AG10803 (cell line): ENCODE measurements at regions not wholly inside any gene's neighbourhood (a gene's known extent, or its start where the extent isn't known, plus 50 kb on each side); places are given as distances from the start of the nearest gene placed in this dataset.

ENCODE experiments used
- DNase-seq: peaks from one replicate; pipeline ENCODE4 v3.0.0; 2010; ENCODE audit warnings: low read depth
- H3K4me3 ChIP-seq: 2 replicates; pipeline ENCODE4 v1.5.1; 2011; ENCODE audit warnings: mild to moderate bottlenecking, low read length, control low read depth
- TF ChIP-seq, protein P1 (sequence below): conservative IDR thresholded peaks from 2 replicates; pipeline ENCODE4 v1.5.1; 2011; ENCODE audit warnings: mild to moderate bottlenecking, low read length, control low read depth, inconsistent platforms

DNA sequence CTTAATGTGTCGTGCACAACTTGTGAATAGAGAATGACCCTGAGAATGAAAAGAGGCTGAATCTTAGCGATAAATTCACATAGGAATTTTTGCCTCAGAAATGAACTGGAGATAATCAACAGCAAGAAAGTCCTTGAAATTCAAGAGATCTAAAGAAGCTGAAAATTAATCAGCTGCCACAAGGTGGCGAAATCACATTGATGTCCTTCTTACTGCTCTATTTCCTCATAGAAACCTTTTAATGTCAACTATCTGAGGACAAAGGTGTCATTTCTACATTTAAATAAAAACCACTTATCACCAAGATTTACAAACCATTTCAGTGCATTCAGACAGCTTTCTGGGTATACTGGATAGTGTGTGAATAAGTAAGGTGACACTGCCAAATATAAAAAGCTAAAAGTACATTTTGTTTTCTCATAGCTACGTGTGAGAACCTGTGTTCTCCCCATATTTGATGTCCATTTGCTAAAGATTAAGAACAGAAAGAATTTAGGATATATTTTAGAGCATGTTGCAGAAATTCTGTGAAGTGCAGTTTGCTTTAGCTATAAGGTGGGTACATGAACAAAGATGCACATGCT, 485.3 kb upstream of the PTBP2 start:
- DNase-seq: peak; percentile 70
- TF ChIP-seq, protein P1, sequence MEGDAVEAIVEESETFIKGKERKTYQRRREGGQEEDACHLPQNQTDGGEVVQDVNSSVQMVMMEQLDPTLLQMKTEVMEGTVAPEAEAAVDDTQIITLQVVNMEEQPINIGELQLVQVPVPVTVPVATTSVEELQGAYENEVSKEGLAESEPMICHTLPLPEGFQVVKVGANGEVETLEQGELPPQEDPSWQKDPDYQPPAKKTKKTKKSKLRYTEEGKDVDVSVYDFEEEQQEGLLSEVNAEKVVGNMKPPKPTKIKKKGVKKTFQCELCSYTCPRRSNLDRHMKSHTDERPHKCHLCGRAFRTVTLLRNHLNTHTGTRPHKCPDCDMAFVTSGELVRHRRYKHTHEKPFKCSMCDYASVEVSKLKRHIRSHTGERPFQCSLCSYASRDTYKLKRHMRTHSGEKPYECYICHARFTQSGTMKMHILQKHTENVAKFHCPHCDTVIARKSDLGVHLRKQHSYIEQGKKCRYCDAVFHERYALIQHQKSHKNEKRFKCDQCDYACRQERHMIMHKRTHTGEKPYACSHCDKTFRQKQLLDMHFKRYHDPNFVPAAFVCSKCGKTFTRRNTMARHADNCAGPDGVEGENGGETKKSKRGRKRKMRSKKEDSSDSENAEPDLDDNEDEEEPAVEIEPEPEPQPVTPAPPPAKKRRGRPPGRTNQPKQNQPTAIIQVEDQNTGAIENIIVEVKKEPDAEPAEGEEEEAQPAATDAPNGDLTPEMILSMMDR: peak; percentile 74
- H3K4me3 ChIP-seq: no peak overlapping the region

DNA sequence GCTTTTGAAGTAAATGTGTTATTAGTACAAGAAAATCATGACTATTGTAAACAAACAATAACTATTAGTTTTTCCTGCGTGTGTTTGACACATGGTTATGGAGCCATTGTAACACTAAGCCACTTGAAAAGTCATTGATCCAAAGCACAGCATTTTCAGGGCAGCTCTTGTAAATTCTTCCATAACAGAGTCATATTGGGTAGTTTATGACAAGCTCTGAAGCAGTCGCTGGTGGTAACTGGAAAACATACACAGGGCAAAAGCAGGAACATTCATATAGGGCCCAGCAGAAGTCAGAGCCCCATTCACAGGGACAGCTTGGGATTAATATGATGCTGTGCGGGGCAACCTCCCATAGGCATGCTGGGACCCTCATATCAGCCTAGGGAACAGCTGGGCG, 483.2 kb upstream of the PTBP2 start:
- peak; percentile 34 for DNase-seq
- TF ChIP-seq, protein P1: no peak
- no peak overlapping the region for H3K4me3 ChIP-seq

DNA sequence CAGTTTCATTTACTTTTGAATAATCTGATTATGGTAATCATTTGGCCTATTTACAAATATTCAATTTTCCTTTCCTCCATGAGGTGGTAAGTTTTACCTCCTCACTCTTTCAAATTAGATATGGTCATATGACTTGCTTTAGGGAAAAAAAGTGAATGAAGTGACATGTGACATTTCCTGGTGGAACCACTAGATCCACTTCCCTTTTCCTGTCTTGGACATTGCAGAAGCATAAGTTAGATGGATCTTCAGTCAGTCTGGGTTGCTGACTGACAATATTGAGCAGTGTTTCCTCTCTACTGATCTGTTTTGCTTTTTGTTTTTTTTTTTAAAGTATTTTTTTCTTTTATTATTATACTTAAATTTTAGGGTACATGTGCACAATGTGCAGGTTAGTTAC, 481.1 kb upstream of the PTBP2 start:
- DNase-seq: no peak
- no peak overlapping the region for H3K4me3 ChIP-seq
- TF ChIP-seq, protein P1: no peak

DNA sequence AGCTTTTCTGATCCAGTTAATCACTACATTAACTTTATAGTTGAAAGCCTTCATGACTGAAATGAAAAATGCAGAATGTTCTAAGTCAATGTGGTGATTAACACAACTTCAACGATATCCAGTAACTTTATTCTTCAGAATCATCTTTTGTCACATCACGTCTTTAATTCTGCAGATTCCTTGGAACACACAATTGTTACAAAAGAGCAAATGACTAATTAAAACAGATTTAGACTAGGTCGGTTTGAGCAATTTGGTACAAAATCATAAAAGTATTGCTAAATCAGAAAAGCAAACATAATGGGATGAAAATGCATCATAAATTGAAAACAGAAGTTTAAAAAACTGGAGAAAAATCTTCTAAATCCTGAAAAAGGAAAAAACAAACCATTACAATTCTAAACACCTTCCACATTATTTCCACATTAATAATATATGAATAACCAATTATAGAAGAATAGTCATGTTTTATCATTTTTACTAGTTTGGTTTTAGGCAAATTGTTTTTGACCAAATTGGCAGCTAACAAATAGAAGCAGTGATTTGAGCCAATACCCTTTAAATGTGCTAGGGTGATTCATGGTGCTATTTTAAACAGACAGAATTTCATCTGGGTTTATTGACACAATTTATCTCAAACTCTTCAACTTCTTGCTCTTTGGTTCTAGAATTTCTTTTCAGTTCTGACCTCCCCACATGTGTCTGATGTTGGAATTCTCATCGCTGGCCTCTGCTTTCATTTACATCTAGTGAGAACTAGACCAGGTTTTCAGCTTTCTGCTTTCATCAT, 468.1 kb upstream of the PTBP2 start:
- TF ChIP-seq, protein P1: no peak
- H3K4me3 ChIP-seq: no peak overlapping the region
- peak; percentile 88 for DNase-seq

GRCh38 chr1:96256130-96256790, 465.3 kb upstream of the PTBP2 start:
- TF ChIP-seq, protein P1: peak; percentile 27
- no peak overlapping the region for H3K4me3 ChIP-seq
- peak; percentile 18 for DNase-seq

- no peak for DNase-seq
- TF ChIP-seq, protein P1: no peak
- no peak overlapping the region for H3K4me3 ChIP-seq
Measured at GRCh38 chr1:96259399-96259798, 462.2 kb upstream of the PTBP2 start.
